Hematopoietic multipotent progenitor cell (in vitro differentiated cells): ENCODE measurements at regions not wholly inside any gene's neighbourhood (a gene's known extent, or its start where the extent isn't known, plus 50 kb on each side); places are given as distances from the start of the nearest gene placed in this dataset.
"Not testable (repeated sequence)": the region's sequence is repeated elsewhere in the genome, so short reads cannot be mapped to it uniquely, and the experiment has no call there.

Experiments
- DNase-seq, 3 donors: peaks; one replicate each; pipeline ENCODE4 v3.0.0-alpha.2; 2011 to 2015; ENCODE audit warnings: low read depth in 2 of 3, low spot score in 2 of 3

DNA sequence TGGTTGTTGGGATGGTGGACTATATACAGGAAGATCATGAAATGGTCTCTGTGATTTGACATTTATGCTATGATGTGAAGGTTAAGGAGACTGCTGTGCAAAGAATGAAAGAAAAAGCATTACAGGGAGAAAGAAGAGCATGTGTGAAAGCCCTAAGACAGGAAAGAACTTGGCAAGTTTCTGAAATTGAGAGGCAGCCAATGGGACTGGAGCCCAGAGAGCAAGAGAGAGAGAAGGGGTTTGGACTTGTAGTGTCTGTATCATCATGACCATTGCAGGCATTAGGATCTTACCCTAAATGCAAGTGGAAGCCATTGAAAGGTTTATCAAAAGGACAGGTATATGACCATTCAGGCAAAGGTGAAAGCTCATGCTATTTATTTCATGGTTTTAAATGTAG lies 147.1 kb downstream of the NAA11 start:
- DNase-seq, result no peak

DNA sequence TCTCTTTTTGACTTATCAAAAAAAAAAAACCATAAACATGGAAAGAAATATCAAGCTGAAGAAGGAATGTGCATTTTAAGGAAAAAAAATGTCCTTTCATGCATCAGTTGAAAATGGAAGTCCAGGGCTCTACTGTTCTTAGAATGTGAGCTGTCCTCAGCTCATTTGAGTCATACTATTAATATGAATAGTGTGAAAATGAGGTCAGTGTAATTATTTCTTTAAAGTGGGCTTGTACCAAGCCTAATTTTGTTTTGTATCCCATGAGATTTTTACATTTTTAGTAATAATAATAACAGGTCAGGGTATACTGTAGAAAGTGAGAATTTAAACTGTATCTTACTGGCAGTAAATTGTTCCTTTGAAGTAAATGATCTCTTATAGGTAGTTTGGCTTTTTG lies 148.5 kb downstream of the NAA11 start:
- DNase-seq, result no peak

DNA sequence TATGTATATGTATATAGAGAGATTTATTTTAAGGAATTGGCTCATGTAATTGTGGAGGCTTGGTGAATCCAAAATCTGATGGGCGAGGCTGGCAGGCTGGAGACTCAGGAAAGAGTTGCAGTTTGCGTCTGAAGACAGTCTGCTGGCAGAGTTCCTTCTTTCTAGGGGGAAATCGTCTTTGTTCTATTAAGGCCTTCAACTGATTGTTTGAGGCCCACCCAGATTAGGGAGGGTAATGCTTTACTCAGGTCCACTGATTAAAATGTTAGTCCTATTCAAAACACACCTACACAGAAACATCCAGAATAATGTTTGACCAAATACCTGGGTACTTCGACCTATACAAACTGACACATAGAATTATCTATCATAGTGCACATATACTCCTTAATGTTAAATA lies 149.5 kb downstream of the NAA11 start:
- DNase-seq, result no peak

DNA sequence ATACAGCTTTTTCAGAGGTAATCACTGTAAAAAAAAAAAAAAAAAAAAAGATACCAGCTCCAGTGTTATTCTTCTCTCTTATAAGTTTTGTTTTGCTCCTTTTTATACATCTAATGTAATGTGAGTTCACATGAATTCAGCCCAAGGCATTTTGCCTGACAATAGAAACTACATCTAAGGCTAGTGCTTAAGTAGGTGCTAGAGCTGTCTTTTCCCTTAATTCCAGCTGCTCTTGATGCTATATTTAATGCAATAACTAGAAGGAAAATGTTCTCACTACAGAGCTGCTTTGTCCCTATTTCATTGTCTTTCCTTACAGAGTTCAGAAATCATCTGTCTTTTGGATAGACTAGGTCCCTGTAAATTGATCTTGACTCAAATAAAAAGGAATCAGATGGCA lies 150.1 kb downstream of the NAA11 start:
- no peak for DNase-seq

DNA sequence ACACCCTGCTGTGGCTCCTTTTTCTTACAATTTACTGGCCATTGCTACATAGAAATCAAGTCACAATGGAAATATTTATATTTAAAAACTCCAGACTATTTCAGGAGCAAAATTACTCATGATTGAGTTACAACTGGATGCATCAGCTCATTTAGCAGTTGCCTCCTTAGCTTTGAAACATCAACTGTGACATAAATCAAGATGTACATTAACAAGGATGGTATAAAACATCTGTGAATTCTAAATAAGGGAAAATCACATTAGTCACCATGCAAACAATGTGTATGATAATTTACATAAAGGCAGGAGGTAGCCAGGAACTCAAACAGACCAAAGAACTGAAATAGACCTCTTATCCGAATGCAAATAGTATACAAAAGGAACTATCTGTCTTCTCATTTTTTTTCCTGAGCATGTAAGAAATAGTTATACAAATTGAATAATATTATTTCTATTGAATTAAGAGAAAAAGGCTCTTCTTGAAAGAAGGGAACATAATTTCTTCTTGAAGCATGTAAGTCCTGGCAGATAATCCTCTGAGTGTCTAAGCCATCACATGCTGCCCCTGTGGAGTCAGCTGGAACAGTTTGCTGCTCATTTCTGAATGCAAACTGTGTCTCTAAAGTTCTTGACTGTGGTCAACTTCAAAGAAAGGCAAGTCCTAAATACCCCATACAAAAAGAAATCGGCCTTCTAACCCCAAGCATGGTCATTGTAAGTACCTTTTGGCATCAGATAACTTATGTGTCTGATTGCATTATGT lies 151.2 kb downstream of the NAA11 start:
- DNase-seq, result no peak

DNA sequence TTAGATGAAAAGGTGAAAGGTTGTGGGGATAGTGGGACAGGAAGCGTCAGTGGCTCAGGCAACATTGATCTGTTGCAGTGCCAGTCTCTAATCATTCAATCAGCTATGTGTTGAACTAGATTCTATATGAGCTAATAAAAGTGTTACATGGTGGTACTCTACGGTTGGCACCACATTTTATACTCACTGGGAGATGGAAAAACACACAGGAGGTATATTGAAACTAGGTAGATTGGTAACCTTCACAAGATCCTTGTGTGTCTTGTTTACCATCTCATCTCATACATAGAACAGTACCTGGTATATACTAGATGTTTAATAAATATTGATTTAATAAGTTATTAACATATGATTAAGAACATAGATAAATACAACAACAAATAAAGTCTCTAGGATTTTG lies 152.7 kb downstream of the NAA11 start:
- DNase-seq, result no peak

DNA sequence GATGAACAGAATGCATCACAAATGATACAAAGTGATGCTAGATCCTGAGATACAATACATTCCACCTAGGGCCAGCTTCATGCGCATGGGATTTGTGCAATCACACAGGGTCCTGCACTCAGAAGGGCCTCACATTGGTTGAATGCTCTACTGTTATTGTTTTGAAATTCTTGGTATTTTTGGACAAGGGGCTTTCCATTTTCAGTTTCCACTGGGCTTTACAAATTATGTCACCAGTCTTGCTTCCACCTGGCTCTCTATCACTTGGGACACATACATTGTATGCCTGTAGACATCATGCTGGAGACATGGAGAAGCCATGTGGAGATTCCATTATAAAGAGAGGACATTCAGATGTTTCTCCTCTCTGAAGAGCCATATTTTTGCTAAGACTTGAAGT lies 155.8 kb downstream of the NAA11 start:
- no peak for DNase-seq

DNA sequence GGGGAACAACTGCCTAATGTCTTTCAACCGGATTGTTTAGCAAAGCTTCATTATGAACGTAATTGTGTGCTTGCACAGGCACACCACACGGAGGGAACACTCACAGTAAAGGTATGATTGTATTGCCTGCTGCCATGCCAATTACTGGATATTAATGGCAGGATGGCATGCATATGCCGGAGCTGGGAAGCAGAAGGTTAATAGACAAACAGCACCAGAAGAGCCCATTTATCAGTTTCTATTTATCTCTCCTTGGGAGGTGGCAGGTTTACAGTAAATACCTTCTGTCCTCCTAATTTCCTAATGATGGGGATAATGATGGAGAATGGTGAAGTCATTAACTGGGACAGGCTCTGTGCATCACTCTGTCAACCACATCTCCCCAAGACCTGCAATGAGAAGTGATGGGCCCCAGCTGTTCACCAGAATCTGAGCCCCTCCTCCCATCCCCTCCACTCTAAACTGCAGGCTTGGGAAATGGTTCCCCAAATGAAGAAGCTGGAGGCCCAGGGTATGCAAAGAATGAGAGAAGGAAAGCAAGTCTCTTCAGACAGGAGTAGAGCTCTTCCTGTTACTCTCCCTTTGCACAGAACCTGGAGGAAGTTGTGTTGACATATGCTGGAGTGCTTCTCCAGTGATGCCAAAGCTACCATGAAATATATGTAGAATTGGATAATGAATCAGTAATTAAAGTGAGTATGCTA lies 160.8 kb downstream of the NAA11 start:
- DNase-seq, result no peak

DNA sequence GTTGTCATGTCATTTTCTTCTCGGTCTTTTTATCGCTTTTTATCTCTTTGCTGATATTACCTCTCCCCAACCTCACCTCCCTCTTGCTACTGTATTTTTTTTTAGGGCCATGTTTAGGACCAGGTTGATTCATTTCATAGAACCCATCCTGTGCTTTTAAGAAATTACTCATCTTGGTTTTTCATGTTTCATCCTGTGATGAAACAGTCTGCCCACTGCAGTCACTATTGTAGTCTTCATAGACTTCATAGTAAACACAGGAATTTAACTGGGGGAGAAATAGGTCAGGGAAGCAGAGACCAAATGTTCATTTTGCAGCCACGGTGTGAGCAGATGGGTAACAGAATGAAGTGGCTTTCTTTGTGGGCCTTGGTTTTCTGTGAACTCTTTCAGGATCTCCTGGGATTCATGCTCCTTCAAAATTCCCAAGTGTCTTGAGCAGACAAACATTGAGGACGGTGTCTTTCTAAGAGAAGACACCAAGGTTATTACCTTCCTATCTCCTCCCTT lies 161.8 kb downstream of the NAA11 start:
- no peak for DNase-seq

DNA sequence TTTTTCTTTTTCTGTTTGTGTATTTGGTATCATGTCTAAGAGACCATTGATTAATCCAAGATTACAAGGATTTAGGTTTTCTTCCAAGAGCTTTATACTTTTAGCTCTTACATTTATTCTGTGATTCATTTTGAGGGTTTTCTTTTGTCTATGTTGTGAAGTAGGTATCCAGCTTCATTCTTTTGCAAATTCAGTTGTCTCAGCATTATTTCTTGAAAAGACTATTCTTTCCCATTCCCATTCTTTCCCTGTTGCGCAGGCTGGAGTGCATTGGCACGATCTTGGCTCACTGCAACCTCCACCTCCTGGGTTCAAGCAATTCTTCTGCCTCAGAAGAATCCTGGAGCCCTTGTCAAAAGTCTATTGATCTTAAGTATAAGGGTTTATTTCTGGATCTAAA lies 164.9 kb downstream of the NAA11 start:
- DNase-seq, result no peak

DNA sequence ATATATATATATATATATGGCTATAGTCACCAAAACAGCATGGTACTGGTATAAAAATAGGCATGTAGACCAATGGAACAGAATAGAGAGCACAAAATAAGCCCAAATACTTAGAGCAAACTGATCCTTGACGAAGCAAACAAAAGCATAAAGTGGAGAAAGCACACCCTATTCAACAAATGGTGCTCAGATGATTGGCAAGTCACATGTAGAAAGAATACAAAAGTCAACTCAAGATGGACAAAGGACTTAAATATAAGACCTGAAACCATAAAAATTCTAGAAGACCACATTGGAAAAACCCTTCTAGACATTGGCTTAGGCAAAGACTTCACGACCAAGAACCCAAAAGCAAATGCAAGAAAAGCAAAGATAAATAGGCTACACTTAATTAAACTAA lies 167.2 kb downstream of the NAA11 start:
- DNase-seq, result not testable (repeated sequence)

DNA sequence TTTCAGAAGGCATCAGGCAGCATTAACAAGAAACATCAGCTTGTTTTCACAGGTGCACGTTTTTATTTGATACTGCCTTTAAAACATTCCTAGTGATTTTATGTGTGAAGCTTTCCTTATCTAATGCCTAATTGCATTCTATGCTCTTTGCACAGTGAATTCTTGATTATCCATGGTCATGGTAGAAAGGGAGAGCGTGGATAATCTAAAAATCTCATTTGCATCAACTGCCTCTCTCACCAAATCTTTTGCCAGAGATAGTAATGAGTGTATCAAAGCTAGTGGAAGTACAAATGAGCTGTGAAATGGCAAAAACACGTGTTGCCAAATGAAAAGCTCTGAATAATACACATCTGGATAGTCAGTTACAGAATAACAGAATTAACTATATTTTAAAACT lies 170.5 kb downstream of the NAA11 start:
- DNase-seq, result no peak

DNA sequence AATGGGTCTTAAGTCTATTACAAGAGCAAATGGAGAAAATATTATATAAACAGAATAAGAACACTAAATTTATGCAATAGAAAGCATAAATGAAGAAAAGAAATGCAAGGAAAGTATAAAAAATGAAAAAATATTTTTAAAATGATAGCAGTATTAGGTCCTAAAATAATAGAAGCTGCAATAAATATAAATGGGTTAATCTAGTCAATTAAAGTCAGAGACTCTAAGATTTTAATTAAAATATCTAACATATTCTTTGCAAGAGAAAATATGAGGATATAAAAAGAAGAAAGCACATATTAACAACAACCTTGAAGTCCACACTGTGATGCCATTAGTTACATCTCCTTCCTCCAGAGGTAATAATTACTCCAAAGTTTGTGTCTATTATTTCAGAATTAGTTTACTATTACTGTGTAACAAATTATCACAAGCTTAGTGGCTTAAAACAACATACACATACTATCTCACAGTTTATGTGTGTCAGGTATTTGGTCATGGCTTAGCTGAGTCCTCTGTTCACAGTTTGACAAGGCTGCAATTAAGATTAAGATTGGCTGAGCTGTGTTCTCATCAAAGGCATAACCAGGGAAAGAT lies 174.9 kb downstream of the NAA11 start:
- no peak for DNase-seq

DNA sequence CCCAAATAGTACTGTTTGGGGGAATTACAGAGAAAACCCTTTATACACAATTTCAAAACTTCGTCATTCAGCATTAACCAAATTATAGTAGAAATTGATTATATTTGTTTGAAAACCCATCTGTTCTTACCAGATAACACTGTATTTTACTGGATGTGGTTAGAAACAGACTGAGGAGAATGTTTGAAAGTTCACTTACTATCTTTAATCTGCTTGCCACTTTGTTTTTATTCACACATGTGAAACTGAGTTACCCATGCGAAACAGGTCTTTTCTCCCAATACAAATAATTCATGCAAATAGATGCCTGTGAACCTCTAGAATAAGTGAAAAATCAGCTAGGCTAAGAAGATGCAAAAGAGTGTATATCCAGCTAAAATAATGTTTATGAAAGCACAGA lies 177.5 kb downstream of the NAA11 start:
- DNase-seq, result no peak

DNA sequence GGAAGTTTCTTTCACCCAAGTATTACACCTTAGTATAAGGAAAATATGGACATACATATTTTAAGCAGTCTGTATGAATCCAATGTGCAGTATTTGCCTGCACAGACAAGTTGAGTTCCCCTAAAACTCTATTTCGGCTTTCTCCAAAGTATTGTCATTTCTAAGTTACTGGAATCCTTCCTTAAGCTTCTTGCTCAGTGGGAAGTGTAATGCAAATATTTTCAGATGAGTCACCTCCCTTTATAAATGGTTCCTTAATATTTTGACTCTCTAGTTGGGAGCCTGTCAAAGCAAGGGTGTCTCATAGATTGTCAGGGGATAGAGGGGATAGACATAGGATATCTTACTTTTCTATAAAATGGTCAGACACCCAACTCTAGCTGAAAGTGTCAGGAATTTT lies 178.6 kb downstream of the NAA11 start:
- no peak for DNase-seq

DNA sequence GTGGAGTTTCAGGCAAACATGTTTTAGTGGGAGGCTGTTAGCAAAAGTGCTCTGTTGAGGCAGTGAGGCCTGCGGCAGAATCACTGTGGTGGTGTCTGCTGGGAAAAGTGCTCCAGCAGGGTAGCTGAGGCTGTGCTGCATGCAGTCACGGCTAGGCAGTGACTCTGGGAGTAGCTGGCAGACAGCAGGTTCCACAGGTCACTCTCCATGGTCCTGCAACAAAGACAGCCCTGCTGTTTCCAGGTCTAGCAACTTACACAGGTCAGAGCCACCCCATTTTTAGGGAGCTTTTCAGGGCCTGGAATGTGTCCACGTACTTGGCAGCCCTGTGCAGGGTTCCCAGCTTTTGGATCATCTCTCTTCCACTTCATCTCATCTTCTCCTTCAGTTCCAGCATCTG lies 184.3 kb downstream of the NAA11 start:
- no peak for DNase-seq

DNA sequence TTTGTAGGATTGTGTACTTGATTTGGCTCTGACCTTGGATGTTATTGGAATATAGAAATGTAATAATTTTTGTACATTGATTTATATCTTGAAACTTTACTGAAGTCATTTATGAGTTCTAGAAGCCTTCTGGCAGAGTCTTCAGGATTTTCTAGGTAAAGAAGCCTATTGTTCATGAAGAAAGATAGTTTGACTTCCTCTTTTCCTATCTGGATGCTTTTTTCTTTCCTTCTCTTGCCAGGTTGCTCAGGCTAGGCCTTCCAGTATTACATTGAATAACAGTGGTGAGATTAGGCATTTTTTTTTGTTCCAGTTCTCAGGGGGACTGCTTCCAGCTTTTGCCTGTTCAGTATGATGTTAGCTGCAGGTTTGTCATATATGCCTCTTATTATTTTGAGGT lies 191.1 kb downstream of the NAA11 start:
- no peak for DNase-seq

DNA sequence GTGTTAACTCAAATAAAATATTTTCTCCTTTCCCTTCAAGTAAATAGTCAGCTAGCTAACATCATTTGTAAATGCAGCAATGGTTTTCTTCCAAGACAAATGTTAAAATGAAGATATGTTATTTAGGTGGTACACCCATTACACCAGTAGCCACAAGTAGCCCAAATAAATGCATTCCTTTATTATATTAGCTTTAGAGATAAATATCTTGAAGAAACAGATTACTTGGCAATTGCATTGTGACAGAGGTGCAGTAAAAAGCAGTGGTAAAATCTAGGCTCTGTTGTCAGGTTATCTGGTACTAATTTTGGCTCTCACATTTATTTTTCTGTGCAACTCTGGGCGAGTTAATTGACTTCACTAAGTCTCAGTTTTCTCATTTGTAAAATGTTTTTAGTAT lies 193.0 kb downstream of the NAA11 start:
- DNase-seq, result no peak

DNA sequence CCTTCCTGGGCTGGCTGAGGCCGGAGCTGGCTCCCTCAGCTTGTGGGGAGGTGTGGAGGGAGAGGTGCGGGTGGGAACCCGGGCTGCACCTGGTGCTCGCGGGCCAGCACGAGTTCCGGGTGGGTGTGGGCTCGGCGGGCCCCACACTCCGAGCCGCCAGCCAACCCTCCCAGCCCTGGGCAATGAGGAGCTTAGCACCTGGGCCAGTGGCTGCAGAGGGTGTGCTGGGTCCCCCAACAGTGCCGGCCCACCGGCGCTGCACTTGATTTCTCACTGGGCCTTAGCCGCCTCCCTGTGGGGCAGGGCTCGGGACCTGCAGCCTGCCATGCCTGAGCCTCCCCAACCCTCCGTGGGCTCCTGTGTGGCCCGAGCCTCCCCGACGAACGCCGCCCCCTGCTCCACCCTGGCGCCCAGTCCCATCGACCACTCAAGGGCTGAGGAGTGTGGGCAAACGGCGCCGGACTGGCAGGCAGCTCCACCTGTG lies 182.7 kb upstream of the PAQR3 start:
- no peak for DNase-seq

DNA sequence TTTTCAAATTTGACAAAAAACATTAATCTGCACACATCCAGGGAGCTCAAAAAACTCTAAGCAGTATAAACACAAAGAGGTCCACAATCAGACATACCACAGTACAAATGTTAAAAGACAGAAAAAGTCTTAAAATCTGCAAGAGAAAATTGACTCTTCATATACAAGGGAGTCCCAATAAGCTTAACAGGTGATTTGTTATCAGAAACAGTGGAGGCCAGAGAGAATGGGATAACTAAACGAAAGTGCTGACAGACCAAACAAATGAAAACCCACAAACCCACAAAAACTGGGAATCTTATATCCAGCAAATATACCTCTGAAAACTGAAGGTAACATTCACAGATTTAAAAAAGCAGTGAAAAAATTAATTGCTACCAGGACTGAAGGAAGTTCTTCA lies 182.0 kb upstream of the PAQR3 start:
- DNase-seq, result no peak

DNA sequence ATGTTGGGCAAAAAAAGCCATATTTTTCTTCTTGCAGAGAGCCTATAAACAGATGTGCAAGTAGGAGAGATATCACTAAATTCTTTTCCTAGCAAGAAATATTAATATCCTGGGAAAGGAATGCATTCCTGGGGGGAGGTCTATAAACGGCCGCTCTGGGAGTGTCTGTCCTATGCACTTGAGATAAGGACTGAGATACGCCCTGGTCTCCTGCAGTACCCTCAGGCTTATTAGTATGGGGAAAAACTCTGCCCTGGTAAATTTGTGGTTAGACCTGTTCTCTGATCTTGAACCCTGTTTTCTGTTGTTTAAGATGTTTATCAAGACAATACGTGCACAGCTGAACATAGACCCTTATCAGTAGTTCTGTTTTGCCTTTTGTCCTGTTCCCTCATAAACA lies 177.8 kb upstream of the PAQR3 start:
- DNase-seq, result not testable (repeated sequence)

DNA sequence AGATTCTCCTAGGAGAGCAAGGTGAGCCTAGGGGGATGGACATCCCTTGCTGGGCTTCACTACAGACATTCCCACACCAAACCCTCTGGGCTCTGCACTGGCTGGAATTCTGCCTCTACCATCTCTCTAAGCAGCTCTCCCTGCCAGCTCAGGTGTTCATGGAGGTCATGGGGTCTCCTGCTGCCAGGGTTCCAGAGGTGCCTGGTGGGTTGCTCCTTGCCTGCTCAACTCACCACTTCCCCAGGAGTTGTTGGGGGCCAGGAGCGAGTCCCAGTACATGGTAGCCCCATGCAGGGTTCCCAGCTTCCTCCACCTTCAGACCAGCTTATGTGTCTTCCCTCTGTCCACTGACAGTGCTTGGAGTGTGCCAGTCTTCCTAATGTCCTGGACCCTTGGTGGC lies 167.8 kb upstream of the PAQR3 start:
- no peak for DNase-seq
